ENCODE measurements at regions not wholly inside any gene's neighbourhood (a gene's known extent, or its start where the extent isn't known, plus 50 kb on each side); places are given as distances from the start of the nearest gene placed in this dataset.
"Not testable (repeated sequence)": the region's sequence is repeated elsewhere in the genome, so short reads cannot be mapped to it uniquely, and the experiment has no call there.

- no peak for TF ChIP-seq ZNF274 (IDR thresholded peaks at IDR 0.05; ENCODE audit: low read depth, low read length)
- no peak for TF ChIP-seq CBX3 (IDR thresholded peaks at IDR 0.05; ENCODE audit: low read depth)
- no peak for TF ChIP-seq CTCF (IDR thresholded peaks at IDR 0.05 in 2 of 3, conservative IDR thresholded peaks at IDR 0.05 in 1 of 3; ENCODE audit: borderline replicate concordance in 1 of 3, insufficient read depth in 1 of 3, low read depth in 2 of 3, low read length in 2 of 3)
Observed at GRCh38 chr22:34834059-34834458, 231.9 kb upstream of the ISX start (continued).

- H3K4me3 ChIP-seq (replicated peaks in 1 of 2; ENCODE audit: low read depth in 1 of 2, low read length in 2 of 2); H3K9me2 ChIP-seq (ENCODE audit: insufficient read depth); H3K9me3 ChIP-seq (ENCODE audit: control insufficient read depth in 1 of 2, insufficient read depth in 1 of 2, low read depth in 1 of 2, low read length in 2 of 2); H3K27ac ChIP-seq (ENCODE audit: low read depth, low read length); ATAC-seq; H3K9ac ChIP-seq (ENCODE audit: low read length); H3K4me1 ChIP-seq (ENCODE audit: control insufficient read depth in 1 of 2, insufficient read depth in 2 of 2, low read length in 2 of 2); POLR2A ChIA-PET; intact Hi-C loops (cut with micrococcal nuclease); H3K79me2 ChIP-seq (ENCODE audit: insufficient read depth, low read length); H3K36me3 ChIP-seq (ENCODE audit: control insufficient read depth in 1 of 2, insufficient read depth in 2 of 2, low read length in 2 of 2); DNase-seq (ENCODE audit: low read depth, low spot score); H4K20me1 ChIP-seq (ENCODE audit: insufficient read depth); RAD21 ChIA-PET (ENCODE audit: low non-redundant PET in 1 of 2, low total read pairs in 2 of 2, uncharacterized antibody in 2 of 2, unreplicated experiment in 2 of 2); BruUV-seq (replicated peaks); CTCF ChIA-PET; H3K4me2 ChIP-seq (ENCODE audit: low read length); H3K27me3 ChIP-seq (ENCODE audit: insufficient read depth, low read length); H2AFZ ChIP-seq (ENCODE audit: low read depth, low read length, poor library complexity, severe bottlenecking): not testable (repeated sequence)
Observed at GRCh38 chr22:34834541-34834940, 231.4 kb upstream of the ISX start.

- intact Hi-C loops (cut with micrococcal nuclease) = no loop called here
- TF ChIP-seq SIN3A (IDR thresholded peaks at IDR 0.05; ENCODE audit: low read depth) (no peak), SRF (IDR thresholded peaks at IDR 0.05; ENCODE audit: low read depth) (no peak), ZNF274 (IDR thresholded peaks at IDR 0.05; ENCODE audit: low read depth, low read length) (no peak), SP1 (IDR thresholded peaks at IDR 0.05; ENCODE audit: low read depth) (no peak), EGR1 (IDR thresholded peaks at IDR 0.05; ENCODE audit: low read depth) (no peak), EZH2 (IDR thresholded peaks at IDR 0.05) (no peak), ELF1 (IDR thresholded peaks at IDR 0.05; ENCODE audit: borderline replicate concordance, low read depth) (no peak), FOSL1 (IDR thresholded peaks at IDR 0.05; ENCODE audit: low read depth) (no peak), POLR2AphosphoS5 (IDR thresholded peaks at IDR 0.05; ENCODE audit: low read depth, low read length) (no peak), EZH2phosphoT487 (IDR thresholded peaks at IDR 0.05; ENCODE audit: borderline replicate concordance) (no peak), ZFX (IDR thresholded peaks at IDR 0.05) (no peak)
- TF ChIP-seq, protein P1, sequence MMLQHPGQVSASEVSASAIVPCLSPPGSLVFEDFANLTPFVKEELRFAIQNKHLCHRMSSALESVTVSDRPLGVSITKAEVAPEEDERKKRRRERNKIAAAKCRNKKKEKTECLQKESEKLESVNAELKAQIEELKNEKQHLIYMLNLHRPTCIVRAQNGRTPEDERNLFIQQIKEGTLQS (IDR thresholded peaks at IDR 0.05) = no peak
- TF ChIP-seq, protein P2, sequence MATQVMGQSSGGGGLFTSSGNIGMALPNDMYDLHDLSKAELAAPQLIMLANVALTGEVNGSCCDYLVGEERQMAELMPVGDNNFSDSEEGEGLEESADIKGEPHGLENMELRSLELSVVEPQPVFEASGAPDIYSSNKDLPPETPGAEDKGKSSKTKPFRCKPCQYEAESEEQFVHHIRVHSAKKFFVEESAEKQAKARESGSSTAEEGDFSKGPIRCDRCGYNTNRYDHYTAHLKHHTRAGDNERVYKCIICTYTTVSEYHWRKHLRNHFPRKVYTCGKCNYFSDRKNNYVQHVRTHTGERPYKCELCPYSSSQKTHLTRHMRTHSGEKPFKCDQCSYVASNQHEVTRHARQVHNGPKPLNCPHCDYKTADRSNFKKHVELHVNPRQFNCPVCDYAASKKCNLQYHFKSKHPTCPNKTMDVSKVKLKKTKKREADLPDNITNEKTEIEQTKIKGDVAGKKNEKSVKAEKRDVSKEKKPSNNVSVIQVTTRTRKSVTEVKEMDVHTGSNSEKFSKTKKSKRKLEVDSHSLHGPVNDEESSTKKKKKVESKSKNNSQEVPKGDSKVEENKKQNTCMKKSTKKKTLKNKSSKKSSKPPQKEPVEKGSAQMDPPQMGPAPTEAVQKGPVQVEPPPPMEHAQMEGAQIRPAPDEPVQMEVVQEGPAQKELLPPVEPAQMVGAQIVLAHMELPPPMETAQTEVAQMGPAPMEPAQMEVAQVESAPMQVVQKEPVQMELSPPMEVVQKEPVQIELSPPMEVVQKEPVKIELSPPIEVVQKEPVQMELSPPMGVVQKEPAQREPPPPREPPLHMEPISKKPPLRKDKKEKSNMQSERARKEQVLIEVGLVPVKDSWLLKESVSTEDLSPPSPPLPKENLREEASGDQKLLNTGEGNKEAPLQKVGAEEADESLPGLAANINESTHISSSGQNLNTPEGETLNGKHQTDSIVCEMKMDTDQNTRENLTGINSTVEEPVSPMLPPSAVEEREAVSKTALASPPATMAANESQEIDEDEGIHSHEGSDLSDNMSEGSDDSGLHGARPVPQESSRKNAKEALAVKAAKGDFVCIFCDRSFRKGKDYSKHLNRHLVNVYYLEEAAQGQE (IDR thresholded peaks at IDR 0.05; ENCODE audit: low read depth) = no peak
- TF ChIP-seq, protein P3, sequence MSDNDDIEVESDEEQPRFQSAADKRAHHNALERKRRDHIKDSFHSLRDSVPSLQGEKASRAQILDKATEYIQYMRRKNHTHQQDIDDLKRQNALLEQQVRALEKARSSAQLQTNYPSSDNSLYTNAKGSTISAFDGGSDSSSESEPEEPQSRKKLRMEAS (IDR thresholded peaks at IDR 0.05) = no peak
Observed at GRCh38 chr22:34841331-34841771, 224.6 kb upstream of the ISX start.

More at GRCh38 chr22:34841331-34841771, 224.6 kb upstream of the ISX start:
- H3K4me2 ChIP-seq (ENCODE audit: low read length) = no peak overlapping the region
- H3K9me3 ChIP-seq (ENCODE audit: control insufficient read depth in 1 of 2, insufficient read depth in 1 of 2, low read depth in 1 of 2, low read length in 2 of 2) = no peaks in the 10 kb centered on the region
- DNase-seq (ENCODE audit: low read depth, low spot score) (no peak), ATAC-seq (no peak)
- H3K4me1 ChIP-seq (ENCODE audit: control insufficient read depth in 1 of 2, insufficient read depth in 2 of 2, low read length in 2 of 2) = no peaks in the 10 kb centered on the region
- CTCF ChIA-PET = no interaction called here
- BruUV-seq (replicated peaks) = no TSS peak
- H3K36me3 ChIP-seq (ENCODE audit: control insufficient read depth in 1 of 2, insufficient read depth in 2 of 2, low read length in 2 of 2) = no peaks in the 10 kb centered on the region
- H4K20me1 ChIP-seq (ENCODE audit: insufficient read depth) = no peaks in the 10 kb centered on the region
- no peaks in the 10 kb centered on the region for H3K27me3 ChIP-seq (ENCODE audit: insufficient read depth, low read length)
- H2AFZ ChIP-seq (ENCODE audit: low read depth, low read length, poor library complexity, severe bottlenecking) = no peak overlapping the region
- no peaks in the 10 kb centered on the region for H3K79me2 ChIP-seq (ENCODE audit: insufficient read depth, low read length)
- H3K9ac ChIP-seq (ENCODE audit: low read length) = no peak overlapping the region
- POLR2A ChIA-PET = no interaction called here
- no peaks in the 10 kb centered on the region for H3K9me2 ChIP-seq (ENCODE audit: insufficient read depth)
- RAD21 ChIA-PET (ENCODE audit: low non-redundant PET in 1 of 2, low total read pairs in 2 of 2, uncharacterized antibody in 2 of 2, unreplicated experiment in 2 of 2) = no interaction called here
- no peak overlapping the region for H3K27ac ChIP-seq (ENCODE audit: low read depth, low read length)
- H3K4me3 ChIP-seq (replicated peaks in 1 of 2; ENCODE audit: low read depth in 1 of 2, low read length in 2 of 2) = no peak overlapping the region
